H1 (cell line): ENCODE measurements at regions not wholly inside any gene's neighbourhood (a gene's known extent, or its start where the extent isn't known, plus 50 kb on each side); places are given as distances from the start of the nearest gene placed in this dataset.

Experiments
- CHD7 ChIP-seq: fragments of 300-600 bp; sonication (generic); IDR thresholded peaks from 2 replicates; pipeline ENCODE4 v1.7.1; 2012; ENCODE audit warnings: low read length, moderate library complexity, mild to moderate bottlenecking, inconsistent platforms; ENCODE audit not compliant: insufficient replicate concordance
- CREB1 ChIP-seq: IDR thresholded peaks from 2 replicates; pipeline ENCODE4 v1.6.1; 2012; ENCODE audit warnings: inconsistent platforms
- E2F6 ChIP-seq: IDR thresholded peaks from 2 replicates; pipeline ENCODE4 v1.6.1; 2012; ENCODE audit warnings: inconsistent platforms
- EGR1 ChIP-seq: IDR thresholded peaks from 2 replicates; pipeline ENCODE4 v1.6.1; 2011; ENCODE audit warnings: low read depth, low read length, borderline replicate concordance
- JUND ChIP-seq: IDR thresholded peaks from 2 replicates; pipeline ENCODE4 v1.6.1; 2011; ENCODE audit warnings: mild to moderate bottlenecking, improper control_type of control experiment, low read length
- NRF1 ChIP-seq: IDR thresholded peaks from 2 replicates; pipeline ENCODE4 v1.6.1; 2011; ENCODE audit warnings: mild to moderate bottlenecking, low read depth, low read length, improper control_type of control experiment
- POU5F1 ChIP-seq: IDR thresholded peaks from 2 replicates; pipeline ENCODE4 v1.6.1; 2011; ENCODE audit warnings: low read depth, mild to moderate bottlenecking, low read length, moderate library complexity
- SAP30 ChIP-seq: fragments of 300-600 bp; sonication (generic); IDR thresholded peaks from 2 replicates; pipeline ENCODE4 v1.7.1; 2012; ENCODE audit warnings: low read length, moderate library complexity, mild to moderate bottlenecking, inconsistent platforms; ENCODE audit not compliant: insufficient read depth, insufficient replicate concordance
- TEAD4 ChIP-seq: IDR thresholded peaks from 2 replicates; pipeline ENCODE4 v1.6.1; 2012; ENCODE audit warnings: low read depth, low read length, inconsistent platforms, mixed read lengths
- ZNF274 ChIP-seq: IDR thresholded peaks from 2 replicates; pipeline ENCODE4 v1.7.0; 2012; ENCODE audit warnings: low read length, borderline replicate concordance; ENCODE audit errors: extremely low read depth

- TF ChIP-seq CHD7 (no peak), SAP30 (no peak), JUND (no peak), EGR1 (no peak), POU5F1 (no peak), ZNF274 (no peak), NRF1 (no peak), TEAD4 (no peak), CREB1 (no peak), E2F6 (no peak)
These were observed 502.0 kb downstream of the QKI start (continued) for GRCh38 chr6:163916315-163917081.
